Panc1 (cell line): ENCODE measurements at regions not wholly inside any gene's neighbourhood (a gene's known extent, or its start where the extent isn't known, plus 50 kb on each side); places are given as distances from the start of the nearest gene placed in this dataset.

Experiments used
- ATAC-seq: fragments of 200-7000 bp; cut with Tn5 transposase; 2 replicates; pipeline ENCODE4 v1.9.1; 2020; ENCODE audit warnings: mild to moderate bottlenecking, moderate library complexity
- BruUV-seq: library from RNA; stranded (reverse); fragments of 400-500 nt; replicated peaks from 2 replicates; lab custom pipeline; 2021; lab: Mats Ljungman, UMichigan
- CTCF ChIA-PET: fragments of 300-600 bp; sonication (Branson Sonifier 250); formaldehyde crosslinking; loops from one replicate; lab custom pipeline; 2022; ENCODE audit warnings: antibody characterized with exemption; lab: Charles Lee
- POLR2A ChIA-PET: fragments of 300-600 bp; sonication (Branson Sonifier 250); formaldehyde crosslinking; loops from one replicate; lab custom pipeline; 2022; ENCODE audit warnings: antibody characterized with exemption; lab: Charles Lee
- DNase-seq: peaks from one replicate; pipeline ENCODE4 v3.0.0-alpha.2; 2010; ENCODE audit warnings: low read depth, low spot score
- H3K27ac ChIP-seq: 2 replicates; pipeline ENCODE4 v1.5.1; 2011; ENCODE audit warnings: mild to moderate bottlenecking, low read length, inconsistent platforms
- H3K27me3 ChIP-seq: fragments of 200-500 bp; sonication (Bioruptor generic); 2 replicates; pipeline ENCODE4 v1.6.0; 2014; ENCODE audit warnings: low read length, inconsistent platforms; ENCODE audit not compliant: control insufficient read depth, insufficient read depth
- H3K36me3 ChIP-seq: fragments of 200-500 bp; sonication (Bioruptor generic); 2 replicates; pipeline ENCODE4 v1.5.1; 2014; ENCODE audit warnings: inconsistent platforms, mild to moderate bottlenecking, low read length, moderate library complexity; ENCODE audit not compliant: control insufficient read depth, insufficient read depth
- H3K4me1 ChIP-seq: 2 replicates; pipeline ENCODE4 v1.5.1; 2011; ENCODE audit warnings: inconsistent platforms, mild to moderate bottlenecking, low read length, moderate library complexity; ENCODE audit not compliant: control insufficient read depth, insufficient read depth
- H3K4me3 ChIP-seq, 2 experiments: 2 replicates each; pipeline ENCODE4 v1.5.1; 2011 to 2012; ENCODE audit warnings: low read depth in 2 of 2, low read length in 2 of 2, mild to moderate bottlenecking in 2 of 2, inconsistent platforms in 1 of 2, moderate library complexity in 1 of 2
- H3K9me3 ChIP-seq: fragments of 200-500 bp; sonication (Bioruptor generic); 2 replicates; pipeline ENCODE4 v1.5.1; 2014; ENCODE audit warnings: low read depth, mild to moderate bottlenecking, inconsistent platforms, low read length, moderate library complexity; ENCODE audit not compliant: control insufficient read depth, insufficient read depth
- POLR2AphosphoS5 ChIP-seq: IDR thresholded peaks from 2 replicates; pipeline ENCODE4 v1.6.1; 2012; ENCODE audit warnings: mild to moderate bottlenecking, low read depth, low read length, moderate library complexity
- SIN3A ChIP-seq: IDR thresholded peaks from 2 replicates; pipeline ENCODE4 v1.6.1; 2012; ENCODE audit warnings: low read depth, mild to moderate bottlenecking, low read length, moderate library complexity, borderline replicate concordance; ENCODE audit not compliant: insufficient read depth
- TCF7L2 ChIP-seq: IDR thresholded peaks from 2 replicates; pipeline ENCODE4 v1.6.1; 2011; ENCODE audit warnings: mild to moderate bottlenecking, low read depth, low read length, inconsistent platforms
- in situ Hi-C: cut with HindIII; loops from 2 replicates; pipeline ENCODE4 v1.10.0; 2016; ENCODE audit warnings: low sequenced_read_pairs, low pct_unique_long_range_greater_than_20kb
- intact Hi-C: fragments of 100-400 bp; cut with micrococcal nuclease; formaldehyde crosslinking; loops from one replicate; pipeline ENCODE4 v1.10.0; 2022; ENCODE audit not compliant: unreplicated experiment
- TF ChIP-seq, protein P1 (sequence below): fragments of 450-650 bp; IDR thresholded peaks from 2 replicates; pipeline ENCODE4 v1.5.1; 2017; ENCODE audit warnings: mild to moderate bottlenecking
- TF ChIP-seq, protein P2 (sequence below), 2 experiments: IDR thresholded peaks; 2 replicates each; pipeline ENCODE4 v1.6.1; 2011 to 2012; ENCODE audit warnings: low read depth in 2 of 2, control low read depth in 1 of 2, low read length in 1 of 2, mild to moderate bottlenecking in 1 of 2, moderate library complexity in 1 of 2; ENCODE audit not compliant: insufficient read depth in 1 of 2

- POLR2A ChIA-PET, result no interaction called here
- no peaks in the 10 kb centered on the region for H3K4me1 ChIP-seq
- no peaks in the 10 kb centered on the region for H3K27me3 ChIP-seq
- intact Hi-C loops (no loop called here), in situ Hi-C loops (no loop called here)
- TF ChIP-seq SIN3A (no peak), POLR2AphosphoS5 (no peak), TCF7L2 (no peak)
- TF ChIP-seq, protein P1, sequence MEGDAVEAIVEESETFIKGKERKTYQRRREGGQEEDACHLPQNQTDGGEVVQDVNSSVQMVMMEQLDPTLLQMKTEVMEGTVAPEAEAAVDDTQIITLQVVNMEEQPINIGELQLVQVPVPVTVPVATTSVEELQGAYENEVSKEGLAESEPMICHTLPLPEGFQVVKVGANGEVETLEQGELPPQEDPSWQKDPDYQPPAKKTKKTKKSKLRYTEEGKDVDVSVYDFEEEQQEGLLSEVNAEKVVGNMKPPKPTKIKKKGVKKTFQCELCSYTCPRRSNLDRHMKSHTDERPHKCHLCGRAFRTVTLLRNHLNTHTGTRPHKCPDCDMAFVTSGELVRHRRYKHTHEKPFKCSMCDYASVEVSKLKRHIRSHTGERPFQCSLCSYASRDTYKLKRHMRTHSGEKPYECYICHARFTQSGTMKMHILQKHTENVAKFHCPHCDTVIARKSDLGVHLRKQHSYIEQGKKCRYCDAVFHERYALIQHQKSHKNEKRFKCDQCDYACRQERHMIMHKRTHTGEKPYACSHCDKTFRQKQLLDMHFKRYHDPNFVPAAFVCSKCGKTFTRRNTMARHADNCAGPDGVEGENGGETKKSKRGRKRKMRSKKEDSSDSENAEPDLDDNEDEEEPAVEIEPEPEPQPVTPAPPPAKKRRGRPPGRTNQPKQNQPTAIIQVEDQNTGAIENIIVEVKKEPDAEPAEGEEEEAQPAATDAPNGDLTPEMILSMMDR, result no peak
- TF ChIP-seq, protein P2, sequence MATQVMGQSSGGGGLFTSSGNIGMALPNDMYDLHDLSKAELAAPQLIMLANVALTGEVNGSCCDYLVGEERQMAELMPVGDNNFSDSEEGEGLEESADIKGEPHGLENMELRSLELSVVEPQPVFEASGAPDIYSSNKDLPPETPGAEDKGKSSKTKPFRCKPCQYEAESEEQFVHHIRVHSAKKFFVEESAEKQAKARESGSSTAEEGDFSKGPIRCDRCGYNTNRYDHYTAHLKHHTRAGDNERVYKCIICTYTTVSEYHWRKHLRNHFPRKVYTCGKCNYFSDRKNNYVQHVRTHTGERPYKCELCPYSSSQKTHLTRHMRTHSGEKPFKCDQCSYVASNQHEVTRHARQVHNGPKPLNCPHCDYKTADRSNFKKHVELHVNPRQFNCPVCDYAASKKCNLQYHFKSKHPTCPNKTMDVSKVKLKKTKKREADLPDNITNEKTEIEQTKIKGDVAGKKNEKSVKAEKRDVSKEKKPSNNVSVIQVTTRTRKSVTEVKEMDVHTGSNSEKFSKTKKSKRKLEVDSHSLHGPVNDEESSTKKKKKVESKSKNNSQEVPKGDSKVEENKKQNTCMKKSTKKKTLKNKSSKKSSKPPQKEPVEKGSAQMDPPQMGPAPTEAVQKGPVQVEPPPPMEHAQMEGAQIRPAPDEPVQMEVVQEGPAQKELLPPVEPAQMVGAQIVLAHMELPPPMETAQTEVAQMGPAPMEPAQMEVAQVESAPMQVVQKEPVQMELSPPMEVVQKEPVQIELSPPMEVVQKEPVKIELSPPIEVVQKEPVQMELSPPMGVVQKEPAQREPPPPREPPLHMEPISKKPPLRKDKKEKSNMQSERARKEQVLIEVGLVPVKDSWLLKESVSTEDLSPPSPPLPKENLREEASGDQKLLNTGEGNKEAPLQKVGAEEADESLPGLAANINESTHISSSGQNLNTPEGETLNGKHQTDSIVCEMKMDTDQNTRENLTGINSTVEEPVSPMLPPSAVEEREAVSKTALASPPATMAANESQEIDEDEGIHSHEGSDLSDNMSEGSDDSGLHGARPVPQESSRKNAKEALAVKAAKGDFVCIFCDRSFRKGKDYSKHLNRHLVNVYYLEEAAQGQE (IDR thresholded peaks at IDR 0.05; ENCODE audit: insufficient read depth in 1 of 2, low read depth in 2 of 2, low read length in 1 of 2), result no peak
- no TSS peak for BruUV-seq
- CTCF ChIA-PET, result no interaction called here
- no peaks in the 10 kb centered on the region for H3K36me3 ChIP-seq
- no peaks in the 10 kb centered on the region for H3K9me3 ChIP-seq
- no peak overlapping the region for H3K27ac ChIP-seq
- no peak for ATAC-seq
- DNase-seq, result no peak
- H3K4me3 ChIP-seq, result no peak overlapping the region
Measured at GRCh38 chr9:105890046-105890822, 195.9 kb downstream of the TMEM38B start.

GRCh38 chr9:105900123-105900522 is 205.8 kb downstream of the TMEM38B start:
- ChIA-PET POLR2A (no interaction called here), CTCF (no interaction called here)
- no peaks in the 10 kb centered on the region for H3K4me1 ChIP-seq
- H3K36me3 ChIP-seq, result no peaks in the 10 kb centered on the region
- intact Hi-C loops, result no loop called here
- H3K27me3 ChIP-seq, result no peaks in the 10 kb centered on the region
- no peak overlapping the region for H3K4me3 ChIP-seq
- ATAC-seq (no peak), DNase-seq (no peak)
- no peaks in the 10 kb centered on the region for H3K9me3 ChIP-seq
- in situ Hi-C loops, result no loop called here
- BruUV-seq, result no TSS peak
- TF ChIP-seq TCF7L2, result no peak
- TF ChIP-seq, protein P1, result no peak
- TF ChIP-seq, protein P2 (IDR thresholded peaks at IDR 0.05; ENCODE audit: insufficient read depth in 1 of 2, low read depth in 2 of 2, low read length in 1 of 2), result no peak
- TF ChIP-seq POLR2AphosphoS5, result no peak
- TF ChIP-seq SIN3A, result no peak
- no peak overlapping the region for H3K27ac ChIP-seq
